Endothelial cell of umbilical vein (primary cell): ENCODE measurements at regions not wholly inside any gene's neighbourhood (a gene's known extent, or its start where the extent isn't known, plus 50 kb on each side); places are given as distances from the start of the nearest gene placed in this dataset.

Experiments
- BruUV-seq: library from RNA; stranded (reverse); fragments of 400-500 nt; replicated peaks from 2 replicates; lab custom pipeline; 2021; lab: Mats Ljungman, UMichigan
- CTCF ChIA-PET: fragments of 300-600, 350-600 bp; sonication (Branson Sonifier 250); formaldehyde crosslinking; loops from one replicate; lab custom pipeline; 2021; ENCODE audit warnings: antibody characterized with exemption, inconsistent platforms; lab: Charles Lee
- POLR2A ChIA-PET: fragments of 300-600, 350-600 bp; sonication (Branson Sonifier 250); formaldehyde crosslinking; loops from one replicate; lab custom pipeline; 2021; ENCODE audit warnings: antibody characterized with exemption, inconsistent platforms; lab: Charles Lee
- DNase-seq: peaks from one replicate; pipeline ENCODE4 v3.0.0-alpha.2; 2011; ENCODE audit warnings: low read depth, low spot score
- FAIRE-seq: peaks from 2 replicates; lab custom pipeline; 2011; peaks lifted over from hg19 to GRCh38; lab: Jason Lieb, UNC
- H2AFZ ChIP-seq: 2 replicates; pipeline ENCODE4 v1.6.0; 2012; ENCODE audit warnings: low read depth, low read length, control low read depth, inconsistent platforms
- H3K27ac ChIP-seq: 2 replicates; pipeline ENCODE4 v1.5.1; 2011; ENCODE audit warnings: low read depth, mild to moderate bottlenecking, control low read depth, low read length, moderate library complexity; ENCODE audit not compliant: insufficient read depth
- H3K27me3 ChIP-seq, 2 experiments: 2 replicates each; pipeline versions ENCODE4 v1.6.0 to v1.6.1; 2011; ENCODE audit warnings: low read length in 2 of 2, mixed read lengths in 1 of 2; ENCODE audit not compliant: control insufficient read depth in 2 of 2, insufficient read depth in 2 of 2
- H3K36me3 ChIP-seq, 2 experiments: 2 replicates in 1 of 2; 3 replicates in 1 of 2; pipeline ENCODE4 v1.5.1; 2011; ENCODE audit warnings: low read length in 2 of 2, mild to moderate bottlenecking in 1 of 2, moderate library complexity in 1 of 2; ENCODE audit not compliant: control insufficient read depth in 2 of 2, insufficient read depth in 2 of 2; ENCODE audit errors: extremely low read depth in 1 of 2
- H3K4me1 ChIP-seq: 3 replicates; pipeline ENCODE4 v1.5.1; 2011; ENCODE audit warnings: mild to moderate bottlenecking, low read length; ENCODE audit not compliant: control insufficient read depth, insufficient read depth; ENCODE audit errors: extremely low read depth
- H3K4me2 ChIP-seq: 2 replicates; pipeline ENCODE4 v1.6.1; 2011; ENCODE audit warnings: low read length, control low read depth, mixed read lengths; ENCODE audit not compliant: insufficient read depth
- H3K4me3 ChIP-seq, 3 experiments: fragments of 200-600 bp in 1 of 3; sonication (generic), shearing (Covaris generic) in 1 of 3; replicated peaks in 1 of 3; 2 replicates each; pipeline ENCODE4 v1.5.1; 2011 to 2016; ENCODE audit warnings: control low read depth in 3 of 3, low read length in 3 of 3, mild to moderate bottlenecking in 2 of 3, inconsistent platforms in 1 of 3, low read depth in 1 of 3, moderate library complexity in 1 of 3; ENCODE audit not compliant: insufficient read depth in 1 of 3
- H3K79me2 ChIP-seq: 2 replicates; pipeline ENCODE4 v1.6.0; 2012; ENCODE audit warnings: low read length, inconsistent platforms; ENCODE audit not compliant: control insufficient read depth, insufficient read depth
- H3K9ac ChIP-seq: replicated peaks from 2 replicates; pipeline ENCODE3; 2011; ENCODE audit warnings: low read length, control low read depth; ENCODE audit not compliant: insufficient read depth; ENCODE audit errors: extremely low read depth
- H3K9me1 ChIP-seq: replicated peaks from 3 replicates; pipeline ENCODE4 v1.6.0; 2011; ENCODE audit warnings: mild to moderate bottlenecking, low read length; ENCODE audit not compliant: control insufficient read depth, insufficient read depth; ENCODE audit errors: extremely low read depth
- H3K9me3 ChIP-seq: replicated peaks from 2 replicates; pipeline ENCODE4 v1.5.1; 2012; ENCODE audit warnings: low read length, inconsistent platforms; ENCODE audit not compliant: control insufficient read depth, insufficient read depth
- H4K20me1 ChIP-seq: replicated peaks from 2 replicates; pipeline ENCODE3; 2011; ENCODE audit warnings: mild to moderate bottlenecking, low read length; ENCODE audit not compliant: control insufficient read depth, insufficient read depth; ENCODE audit errors: extremely low read depth
- GATA2 ChIP-seq: IDR thresholded peaks from 2 replicates; pipeline ENCODE4 v1.7.0; 2011; ENCODE audit warnings: low read depth, mild to moderate bottlenecking, moderate library complexity, mixed read lengths, low read length; ENCODE audit not compliant: insufficient read length, insufficient read depth
- JUN ChIP-seq: IDR thresholded peaks from 2 replicates; pipeline ENCODE4 v1.6.1; 2011; ENCODE audit warnings: borderline replicate concordance, low read depth; ENCODE audit not compliant: insufficient read length, insufficient read depth
- MAX ChIP-seq: IDR thresholded peaks from 2 replicates; pipeline ENCODE4 v1.6.1; 2011; ENCODE audit not compliant: insufficient read depth, insufficient read length
- MYC ChIP-seq: IDR thresholded peaks from one replicate; pipeline ENCODE4 v1.6.1; 2011; ENCODE audit warnings: mild to moderate bottlenecking, low read depth, low read length
- dilution Hi-C: fragments of 300-500 bp; cut with MboI; formaldehyde crosslinking; loops from one replicate; pipeline ENCODE4 v1.15.0; 2019; ENCODE audit warnings: low sequenced_read_pairs; ENCODE audit not compliant: extremely low pct_ligation_motif_present
- intact Hi-C: fragments of 100-400 bp; cut with micrococcal nuclease; formaldehyde crosslinking; loops from one replicate; pipeline ENCODE4 v1.10.0; 2022

- dilution Hi-C loops = no loop called here
- Histone ChIP-seq H4K20me1 (no peaks in the 10 kb centered on the region), H3K4me3 (no peak overlapping the region), H3K9me3 (no peaks in the 10 kb centered on the region), H3K9ac (no peak overlapping the region), H3K36me3 (no peaks in the 10 kb centered on the region), H3K27ac (no peak overlapping the region), H3K4me1 (no peaks in the 10 kb centered on the region), H2AFZ (no peak overlapping the region), H3K9me1 (no peaks in the 10 kb centered on the region), H3K79me2 (no peaks in the 10 kb centered on the region), H3K27me3 (no peaks in the 10 kb centered on the region), H3K4me2 (no peak overlapping the region)
- TF ChIP-seq GATA2 = no peak
- TF ChIP-seq MAX = no peak
- no peak for TF ChIP-seq JUN
- POLR2A ChIA-PET = no interaction called here
- FAIRE-seq = no peak
- no peak for DNase-seq
- CTCF ChIA-PET = no interaction called here
- BruUV-seq = no TSS peak
- intact Hi-C loops = no loop called here
Measured at GRCh38 chr3:94220426-94220825, 157.6 kb downstream of the NSUN3 start.

GRCh38 chr3:94221829-94222228, 159.0 kb downstream of the NSUN3 start:
- dilution Hi-C loops = no loop called here

More at GRCh38 chr3:94221829-94222228, 159.0 kb downstream of the NSUN3 start:
- no peak overlapping the region for H2AFZ ChIP-seq
- intact Hi-C loops = no loop called here
- H3K4me1 ChIP-seq = no peaks in the 10 kb centered on the region
- BruUV-seq = no TSS peak
- H3K9ac ChIP-seq = no peak overlapping the region
- H3K4me2 ChIP-seq = no peak overlapping the region
- FAIRE-seq = no peak
- H4K20me1 ChIP-seq = no peaks in the 10 kb centered on the region
- no peak for DNase-seq
- ChIA-PET POLR2A (no interaction called here), CTCF (no interaction called here)
- no peaks in the 10 kb centered on the region for H3K79me2 ChIP-seq
- H3K27me3 ChIP-seq = no peaks in the 10 kb centered on the region
- H3K9me3 ChIP-seq = no peaks in the 10 kb centered on the region
- no peaks in the 10 kb centered on the region for H3K9me1 ChIP-seq
- H3K27ac ChIP-seq = no peak overlapping the region
- H3K36me3 ChIP-seq = no peaks in the 10 kb centered on the region
- TF ChIP-seq MAX (no peak), MYC (no peak)
- H3K4me3 ChIP-seq = no peak overlapping the region
